ENCODE measurements at regions not wholly inside any gene's neighbourhood (a gene's known extent, or its start where the extent isn't known, plus 50 kb on each side); places are given as distances from the start of the nearest gene placed in this dataset.

GRCh38 chr9:91160599-91161464, 200.9 kb downstream of the AUH start:
- no peak for TF ChIP-seq POLR2AphosphoS5 (IDR thresholded peaks at IDR 0.05; ENCODE audit: low read depth, low read length)
- TF ChIP-seq POLR2A (IDR thresholded peaks at IDR 0.05; ENCODE audit: low read depth, low read length): no peak
- no peak for TF ChIP-seq TAF1 (IDR thresholded peaks at IDR 0.05; ENCODE audit: borderline replicate concordance, low read depth, low read length)
